Left forelimb (tissue), 1 donor: ENCODE measurements at regions not wholly inside any gene's neighbourhood (a gene's known extent, or its start where the extent isn't known, plus 50 kb on each side); places are given as distances from the start of the nearest gene placed in this dataset.

Experiments
- DNase-seq: peaks from one replicate; pipeline ENCODE4 v3.0.0-alpha.2; 2018; ENCODE audit warnings: low spot score

- DNase-seq: no peak
Observed at GRCh38 chr20:52864916-52865605, 107.1 kb upstream of the TSHZ2 start.

GRCh38 chr20:52859156-52859876, 112.8 kb upstream of the TSHZ2 start:
- DNase-seq: no peak

- DNase-seq: no peak
Observed at GRCh38 chr20:52852714-52853113, 119.4 kb upstream of the TSHZ2 start.

GRCh38 chr20:52847731-52848359, 124.3 kb upstream of the TSHZ2 start:
- no peak for DNase-seq

- DNase-seq: no peak
Observed at GRCh38 chr20:52847029-52847660, 125.0 kb upstream of the TSHZ2 start.

- DNase-seq: no peak
Observed at GRCh38 chr20:52845044-52845443, 127.1 kb upstream of the TSHZ2 start.

GRCh38 chr20:52843425-52843824, 128.7 kb upstream of the TSHZ2 start:
- DNase-seq: no peak

- DNase-seq: no peak
Observed at GRCh38 chr20:52841003-52841402, 131.2 kb upstream of the TSHZ2 start.

GRCh38 chr20:52840041-52840440, 132.1 kb upstream of the TSHZ2 start:
- DNase-seq: no peak

GRCh38 chr20:52838510-52839241, 133.5 kb upstream of the TSHZ2 start:
- DNase-seq: no peak

- no peak for DNase-seq
Observed at GRCh38 chr20:52837378-52837777, 134.8 kb upstream of the TSHZ2 start.

- DNase-seq: no peak
Observed at GRCh38 chr20:52833901-52834300, 138.3 kb upstream of the TSHZ2 start.

GRCh38 chr20:52832151-52832774, 139.9 kb upstream of the TSHZ2 start:
- DNase-seq: no peak

GRCh38 chr20:52830598-52830997, 141.6 kb upstream of the TSHZ2 start:
- no peak for DNase-seq

GRCh38 chr20:52829111-52829510, 143.0 kb upstream of the TSHZ2 start:
- no peak for DNase-seq

GRCh38 chr20:52828199-52828598, 144.0 kb upstream of the TSHZ2 start:
- DNase-seq: no peak

- no peak for DNase-seq
Observed at GRCh38 chr20:52826722-52827121, 145.4 kb upstream of the TSHZ2 start.

GRCh38 chr20:52826321-52826720, 145.8 kb upstream of the TSHZ2 start:
- no peak for DNase-seq

GRCh38 chr20:52824494-52825216, 147.5 kb upstream of the TSHZ2 start:
- no peak for DNase-seq

GRCh38 chr20:52823303-52823702, 148.9 kb upstream of the TSHZ2 start:
- no peak for DNase-seq
